NOMO-1 treated with dmso at 0.1 percent for 144 hours (cell line): ENCODE measurements at regions not wholly inside any gene's neighbourhood (a gene's known extent, or its start where the extent isn't known, plus 50 kb on each side); places are given as distances from the start of the nearest gene placed in this dataset.

Experiments used
- DNase-seq: peaks from one replicate; lab custom pipeline; 2025; ENCODE audit not compliant: unreplicated experiment; lab: John Stamatoyannopoulos, UW

- DNase-seq, result no peak
Measured at GRCh38 chr6:165090242-165090641, 219.2 kb downstream of the C6orf118 start.

DNA sequence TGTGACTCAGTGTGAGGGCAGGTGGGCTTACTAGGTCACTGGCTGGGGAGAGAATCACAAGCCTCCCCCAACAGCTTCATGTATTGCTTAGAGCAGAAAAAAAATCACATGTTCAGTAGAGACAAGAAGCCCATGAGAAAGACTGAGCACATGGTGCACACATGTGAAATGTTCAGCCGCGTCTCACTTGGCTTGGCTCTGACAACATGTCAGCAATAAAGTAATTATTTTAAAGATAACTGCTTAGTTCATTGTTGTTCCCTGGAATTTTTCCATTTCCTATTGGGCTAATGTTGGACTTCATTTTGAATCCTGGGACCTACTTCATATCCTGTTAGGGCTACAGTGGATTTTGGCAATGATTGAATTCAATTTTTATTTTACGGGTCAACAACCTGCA, 222.6 kb downstream of the C6orf118 start:
- no peak for DNase-seq

DNA sequence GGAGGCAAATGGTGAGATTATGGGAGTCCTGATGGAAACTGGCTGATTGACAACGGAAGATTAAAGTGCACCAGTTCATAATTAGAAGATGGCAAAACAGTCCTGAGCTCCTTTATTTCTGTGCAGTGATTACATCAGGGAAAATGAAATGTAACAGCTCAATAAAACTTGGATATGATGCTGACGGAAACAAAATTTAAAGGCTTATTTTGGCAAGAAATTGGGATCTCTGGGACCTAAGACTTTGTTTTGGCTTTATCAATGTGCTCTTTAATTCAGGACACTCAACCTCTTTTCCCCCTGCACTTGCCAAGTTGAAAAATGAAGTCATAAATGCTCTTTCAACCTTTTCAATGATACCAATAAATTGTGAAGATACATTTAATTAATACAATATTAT, 226.8 kb downstream of the C6orf118 start:
- no peak for DNase-seq

GRCh38 chr6:165081944-165082532, 227.4 kb downstream of the C6orf118 start:
- no peak for DNase-seq

DNA sequence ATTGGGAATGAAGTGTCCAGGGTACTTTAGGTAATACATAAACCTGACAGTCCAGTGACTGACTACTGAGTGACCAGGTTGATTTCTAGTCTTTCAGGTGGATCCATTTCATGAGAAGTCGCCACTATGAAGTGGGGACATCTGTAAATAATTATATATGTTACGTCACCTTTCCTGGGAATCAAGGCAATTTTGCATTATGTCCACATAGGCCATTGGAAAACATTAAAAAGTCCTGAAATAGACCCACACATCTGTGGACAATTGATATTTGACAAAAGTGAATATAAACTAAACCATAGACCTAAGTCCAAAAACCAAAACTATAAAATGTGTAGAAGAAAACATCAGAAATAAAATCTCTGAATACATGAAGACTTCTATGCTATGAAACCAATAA, 231.5 kb downstream of the C6orf118 start:
- DNase-seq, result no peak

GRCh38 chr6:165071906-165072305, 237.5 kb downstream of the C6orf118 start:
- no peak for DNase-seq

DNA sequence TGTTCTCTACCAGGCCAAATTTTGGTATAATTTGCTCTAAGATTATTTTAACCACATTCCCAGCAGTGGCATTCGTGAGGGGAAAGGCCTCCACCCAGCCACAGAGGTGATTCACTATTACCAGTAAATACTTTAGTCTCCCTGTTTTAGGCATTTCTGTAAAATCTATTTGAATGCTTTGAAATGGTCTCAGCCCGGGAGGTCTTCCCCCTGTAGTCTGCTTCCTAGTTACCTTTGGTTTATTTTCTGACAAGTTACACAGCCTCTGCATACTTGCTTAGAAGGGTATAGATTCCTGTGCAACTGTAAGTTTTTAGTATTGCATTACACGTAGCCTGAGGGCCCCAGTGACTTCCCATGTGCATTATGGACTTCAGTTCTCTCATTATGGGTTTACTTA, 248.7 kb downstream of the C6orf118 start:
- no peak for DNase-seq

GRCh38 chr6:165059032-165059431, 250.4 kb downstream of the C6orf118 start:
- DNase-seq, result no peak

- no peak for DNase-seq
Measured at GRCh38 chr6:165056292-165056691, 253.1 kb downstream of the C6orf118 start.

DNA sequence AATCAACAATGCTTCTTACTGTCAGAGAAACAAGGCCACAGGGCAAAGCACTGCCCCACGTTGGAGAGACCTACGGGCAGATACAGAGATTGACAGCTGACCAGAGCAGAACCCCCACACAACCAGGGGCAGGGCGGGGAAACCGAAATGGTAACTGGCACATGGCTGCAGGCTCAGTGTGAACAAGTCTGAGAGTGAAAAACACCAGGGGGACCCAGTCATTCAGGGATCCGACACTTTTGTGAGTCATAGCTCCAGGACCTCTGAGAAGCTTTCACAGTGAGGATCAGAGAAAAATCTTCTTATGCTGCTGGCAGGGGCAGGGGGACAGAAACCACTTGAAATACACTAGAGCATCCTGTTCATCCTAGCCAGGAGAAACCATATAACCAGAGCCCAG, 254.2 kb downstream of the C6orf118 start:
- no peak for DNase-seq

DNA sequence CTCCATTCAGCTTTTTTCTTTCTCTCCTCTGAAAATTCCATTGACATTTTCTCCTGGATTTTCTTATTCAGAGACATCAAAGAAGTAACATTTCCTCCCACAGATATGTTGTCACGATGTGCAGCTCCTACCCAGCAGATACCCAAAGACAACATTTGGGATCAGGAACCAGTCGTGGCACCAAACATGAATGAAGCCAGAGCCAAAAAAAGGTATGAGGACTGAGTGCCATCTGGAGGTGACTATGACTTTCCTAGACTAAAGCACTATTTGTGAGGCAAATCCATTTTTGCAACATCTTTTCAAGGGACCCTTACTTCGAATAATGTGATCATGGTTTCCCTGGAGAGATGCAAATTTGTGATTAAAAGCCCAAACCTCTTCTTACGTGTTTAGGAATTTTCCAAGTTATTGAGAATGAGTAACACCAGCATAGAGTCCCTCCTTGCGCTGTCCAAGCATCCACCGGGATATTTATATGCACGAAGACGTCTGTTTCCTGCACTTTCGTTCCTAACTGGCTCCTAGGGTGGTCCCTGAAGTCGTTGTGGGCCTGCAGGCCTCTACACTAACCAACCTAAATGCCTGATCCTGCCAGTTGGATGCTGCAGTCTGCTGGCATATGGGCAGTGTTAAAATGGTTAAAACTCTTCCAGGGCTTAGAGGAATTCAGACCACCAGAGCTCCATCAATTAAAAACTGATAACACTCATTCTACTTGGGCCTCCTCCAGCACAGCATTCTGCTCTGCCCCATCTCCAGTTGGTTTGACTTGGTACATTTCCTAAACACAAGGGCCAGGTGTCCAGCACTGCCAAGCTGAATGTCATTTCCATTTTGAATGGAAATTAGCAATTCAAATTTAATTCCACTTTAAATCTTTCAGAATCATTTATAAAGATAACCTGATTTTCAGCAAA, 256.6 kb downstream of the C6orf118 start:
- DNase-seq, result no peak

GRCh38 chr6:165049362-165049761, 260.0 kb downstream of the C6orf118 start:
- no peak for DNase-seq

- DNase-seq, result no peak
Measured at GRCh38 chr6:165047952-165048351, 261.5 kb downstream of the C6orf118 start.

- no peak for DNase-seq
Measured at GRCh38 chr6:165045631-165046030, 263.8 kb downstream of the C6orf118 start.

DNA sequence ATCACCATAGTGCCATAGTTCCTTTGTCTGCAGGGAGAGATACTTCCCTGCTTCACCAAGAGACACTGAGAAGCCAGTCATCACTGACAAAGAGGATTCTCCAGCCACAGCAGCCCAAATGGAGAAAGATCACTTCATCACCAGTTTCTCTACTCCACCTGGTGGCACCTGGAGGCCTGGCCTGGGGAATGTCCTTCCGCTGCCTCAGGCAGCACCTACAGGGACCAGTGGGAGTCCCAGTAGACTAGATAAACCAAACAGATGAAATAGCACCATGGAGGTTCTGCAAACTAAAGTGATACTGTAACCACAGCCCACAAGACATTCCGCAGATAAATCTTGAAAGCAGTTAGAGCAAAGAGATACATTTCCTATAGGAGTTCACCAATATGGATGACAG, 266.5 kb downstream of the C6orf118 start:
- no peak for DNase-seq

GRCh38 chr6:165040440-165040839, 269.0 kb downstream of the C6orf118 start:
- no peak for DNase-seq

DNA sequence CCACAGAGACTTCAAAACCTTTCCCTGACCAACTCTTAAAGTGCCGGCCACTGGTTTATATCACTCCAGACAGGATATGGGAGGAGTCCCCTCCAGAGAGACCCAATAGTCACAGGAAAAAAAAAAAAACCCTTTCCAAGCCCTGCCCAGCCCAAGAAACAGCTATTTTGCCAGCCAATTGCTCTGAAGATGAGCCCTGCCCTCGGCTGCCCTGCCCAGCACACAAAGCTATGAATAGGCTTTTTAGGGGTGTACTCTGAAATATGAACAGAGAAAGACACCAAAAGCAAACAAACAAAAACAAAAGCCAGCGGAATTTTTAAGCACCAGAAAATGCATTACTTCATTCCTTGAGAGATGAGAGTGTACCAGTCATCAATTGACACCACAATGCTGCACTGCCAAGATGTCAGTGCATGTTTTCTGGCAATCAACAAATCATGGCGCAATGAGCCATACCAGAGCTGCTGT, 275.1 kb downstream of the C6orf118 start:
- no peak for DNase-seq

- no peak for DNase-seq
Measured at GRCh38 chr6:165031502-165031901, 277.9 kb downstream of the C6orf118 start.

DNA sequence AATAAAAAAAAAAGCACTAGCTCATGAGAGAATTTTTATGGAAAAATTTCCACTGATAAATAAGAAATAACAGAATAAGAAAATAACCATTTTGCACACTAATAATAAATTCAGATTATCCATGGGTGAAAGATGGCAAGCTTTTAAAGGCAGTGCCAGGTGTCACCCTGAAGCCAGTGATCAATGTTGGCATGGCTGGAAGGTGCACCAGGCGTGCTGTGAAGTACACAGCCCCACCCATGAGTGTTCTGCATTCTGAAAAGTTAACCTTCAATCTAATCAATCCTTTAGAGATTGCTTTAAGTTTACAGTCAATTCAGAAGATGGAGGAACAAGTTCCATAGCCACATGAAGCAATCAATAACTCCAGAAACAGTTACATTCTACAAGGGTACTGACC, 284.4 kb downstream of the C6orf118 start:
- no peak for DNase-seq

DNA sequence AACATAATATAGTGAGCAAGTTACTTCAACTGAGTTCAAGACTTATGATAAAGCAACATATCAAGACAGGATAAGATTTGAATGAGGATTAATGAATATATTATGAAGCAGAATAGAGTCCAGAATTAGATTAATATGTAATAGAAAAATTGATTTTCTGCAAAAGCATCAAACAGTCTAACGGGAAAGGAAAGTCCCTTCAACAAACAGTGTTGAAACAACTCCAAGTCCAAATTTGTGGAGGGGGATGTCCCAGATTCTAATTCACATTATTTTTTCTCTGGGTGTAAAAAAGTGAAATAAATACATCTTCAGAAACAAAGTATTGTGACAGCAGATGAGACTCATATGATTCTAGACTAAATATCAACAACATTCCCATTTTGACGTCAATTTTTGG, 289.7 kb downstream of the C6orf118 start:
- DNase-seq, result no peak

DNA sequence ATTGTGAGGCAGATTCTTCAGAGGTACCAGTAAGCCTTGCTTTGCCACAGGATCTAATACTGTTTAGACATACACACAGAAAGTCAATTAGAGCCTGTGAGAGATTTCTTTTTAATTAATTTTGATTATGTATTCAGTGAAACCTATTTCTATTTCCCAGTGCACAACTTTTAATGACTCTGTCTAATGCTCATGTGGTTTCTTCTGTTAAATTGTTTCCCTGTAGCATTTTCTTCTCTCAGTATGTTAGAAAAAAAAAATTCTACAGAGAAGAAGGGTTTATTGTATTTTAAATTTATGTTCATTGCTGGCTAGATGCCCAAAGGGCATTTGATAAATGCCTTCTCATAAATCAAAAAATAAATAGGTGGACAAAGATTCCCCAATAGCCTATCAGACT, 293.7 kb downstream of the C6orf118 start:
- DNase-seq, result no peak

DNA sequence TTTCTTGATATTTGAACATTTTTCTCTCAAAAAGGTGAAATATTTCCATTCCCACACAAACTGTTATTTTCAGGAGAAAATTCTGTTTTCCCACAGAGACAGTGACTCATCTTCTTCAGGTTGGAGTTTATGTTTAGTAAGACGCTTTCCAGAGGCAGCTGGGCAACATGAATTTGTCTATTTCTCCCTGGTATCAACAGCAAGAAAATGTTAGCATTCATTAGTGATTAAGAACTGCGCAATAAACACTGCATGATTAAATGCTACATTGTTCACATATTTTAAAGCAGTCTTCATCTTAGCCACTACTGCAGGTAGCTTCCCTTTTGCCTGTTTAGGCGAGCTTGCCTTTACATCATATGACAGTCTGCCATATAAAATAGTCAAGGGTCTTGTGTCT, 295.7 kb downstream of the C6orf118 start:
- no peak for DNase-seq
